Mucosa of rectum (tissue), 2 donors: ENCODE measurements at regions not wholly inside any gene's neighbourhood (a gene's known extent, or its start where the extent isn't known, plus 50 kb on each side); places are given as distances from the start of the nearest gene placed in this dataset.
"Not testable (repeated sequence)": the region's sequence is repeated elsewhere in the genome, so short reads cannot be mapped to it uniquely, and the experiment has no call there.

Source experiments
- H3K27ac ChIP-seq, 2 donors: one replicate each; pipeline ENCODE4 v1.7.0; 2013; ENCODE audit warnings: inconsistent platforms in 2 of 2, low read depth in 2 of 2, low read length in 2 of 2
- H3K27me3 ChIP-seq, 2 donors: one replicate each; pipeline ENCODE4 v1.7.0; 2013; ENCODE audit warnings: low read length in 2 of 2; ENCODE audit not compliant: control insufficient read depth in 2 of 2, insufficient read depth in 2 of 2
- H3K36me3 ChIP-seq, 2 donors: one replicate each; pipeline ENCODE4 v1.7.0; 2013; ENCODE audit warnings: low read length in 2 of 2; ENCODE audit not compliant: control insufficient read depth in 2 of 2, insufficient read depth in 2 of 2
- H3K4me1 ChIP-seq, 2 donors: one replicate each; pipeline ENCODE4 v1.7.0; 2013; ENCODE audit warnings: low read length in 2 of 2, mild to moderate bottlenecking in 1 of 2; ENCODE audit not compliant: control insufficient read depth in 2 of 2, insufficient read depth in 2 of 2
- H3K4me3 ChIP-seq, 2 donors: one replicate each; pipeline ENCODE4 v1.7.0; 2013; ENCODE audit warnings: low read length in 2 of 2
- H3K9ac ChIP-seq, 2 donors: one replicate each; pipeline ENCODE4 v1.7.0; 2013; ENCODE audit warnings: low read length in 2 of 2, low read depth in 1 of 2, mild to moderate bottlenecking in 1 of 2
- H3K9me3 ChIP-seq, 2 donors: one replicate each; pipeline ENCODE4 v1.7.0; 2013; ENCODE audit warnings: low read length in 2 of 2; ENCODE audit not compliant: control insufficient read depth in 2 of 2
- donor health status: healthy.
- donor health status: Normal muscosa, but diverticular disease.

- H3K36me3 ChIP-seq, result no peaks in the 10 kb centered on the region
- H3K9ac ChIP-seq, result no peak overlapping the region
- H3K4me1 ChIP-seq, result no peaks in the 10 kb centered on the region
- no peaks in the 10 kb centered on the region for H3K27me3 ChIP-seq
- H3K4me3 ChIP-seq, result no peak overlapping the region
- no peak overlapping the region for H3K27ac ChIP-seq
- no peaks in the 10 kb centered on the region for H3K9me3 ChIP-seq
Observed at GRCh38 chr5:125236981-125237380, 490.5 kb upstream of the ZNF608 start.

- Histone ChIP-seq H3K4me3 (no peak overlapping the region), H3K36me3 (no peaks in the 10 kb centered on the region), H3K27me3 (no peaks in the 10 kb centered on the region), H3K9me3 (no peaks in the 10 kb centered on the region), H3K27ac (no peak overlapping the region), H3K4me1 (no peaks in the 10 kb centered on the region), H3K9ac (no peak overlapping the region)
Observed at GRCh38 chr5:125244531-125244930, 498.1 kb upstream of the ZNF608 start.

- H3K4me1 ChIP-seq, result no peaks in the 10 kb centered on the region
- H3K4me3 ChIP-seq, result no peak overlapping the region
- H3K27me3 ChIP-seq, result no peaks in the 10 kb centered on the region
- H3K9ac ChIP-seq, result no peak overlapping the region
- H3K27ac ChIP-seq, result no peak overlapping the region
- no peaks in the 10 kb centered on the region for H3K9me3 ChIP-seq
- no peaks in the 10 kb centered on the region for H3K36me3 ChIP-seq
Observed at GRCh38 chr5:125245216-125245615, 498.8 kb upstream of the ZNF608 start.

- Histone ChIP-seq H3K4me1 (no peaks in the 10 kb centered on the region), H3K36me3 (no peaks in the 10 kb centered on the region), H3K9me3 (peaks cover 0 to 2% of the 10 kb centered on the region in 2 donors), H3K27ac (no peak overlapping the region), H3K27me3 (no peaks in the 10 kb centered on the region), H3K4me3 (no peak overlapping the region), H3K9ac (no peak overlapping the region)
Observed at GRCh38 chr5:125249400-125249799, 503.0 kb upstream of the ZNF608 start.

GRCh38 chr5:125251703-125252102 is 505.3 kb upstream of the ZNF608 start:
- no peak overlapping the region for H3K27ac ChIP-seq
- peaks cover 0 to 2% of the 10 kb centered on the region in 2 donors for H3K9me3 ChIP-seq
- no peaks in the 10 kb centered on the region for H3K36me3 ChIP-seq
- no peak overlapping the region for H3K4me3 ChIP-seq
- H3K9ac ChIP-seq, result no peak overlapping the region
- H3K27me3 ChIP-seq, result no peaks in the 10 kb centered on the region
- no peaks in the 10 kb centered on the region for H3K4me1 ChIP-seq

GRCh38 chr5:125253634-125254033 is 507.2 kb upstream of the ZNF608 start:
- H3K4me3 ChIP-seq, H3K9ac ChIP-seq, H3K9me3 ChIP-seq, H3K36me3 ChIP-seq, H3K27ac ChIP-seq, H3K27me3 ChIP-seq, H3K4me1 ChIP-seq: not testable (repeated sequence)

- H3K9ac ChIP-seq, result no peak overlapping the region
- H3K36me3 ChIP-seq, result no peaks in the 10 kb centered on the region
- peaks cover 3 to 4% of the 10 kb centered on the region in 2 donors for H3K4me1 ChIP-seq
- H3K9me3 ChIP-seq, result peaks cover 0 to 2% of the 10 kb centered on the region in 2 donors
- H3K27ac ChIP-seq, result no peak overlapping the region
- no peak overlapping the region for H3K4me3 ChIP-seq
- no peaks in the 10 kb centered on the region for H3K27me3 ChIP-seq
Observed at GRCh38 chr5:125254267-125254666, 507.8 kb upstream of the ZNF608 start.

GRCh38 chr5:125256296-125256695 is 509.9 kb upstream of the ZNF608 start:
- H3K9ac ChIP-seq, result no peak overlapping the region
- peaks cover 0 to 2% of the 10 kb centered on the region in 2 donors for H3K9me3 ChIP-seq
- H3K4me3 ChIP-seq, result no peak overlapping the region
- H3K36me3 ChIP-seq, result no peaks in the 10 kb centered on the region
- no peaks in the 10 kb centered on the region for H3K27me3 ChIP-seq
- H3K4me1 ChIP-seq, result peaks cover 3 to 4% of the 10 kb centered on the region in 2 donors
- H3K27ac ChIP-seq, result no peak overlapping the region

GRCh38 chr5:125257057-125257972 is 510.9 kb upstream of the ZNF608 start:
- Histone ChIP-seq H3K27ac (no peak overlapping the region), H3K9ac (no peak overlapping the region)

GRCh38 chr5:125257997-125258396 is 511.6 kb upstream of the ZNF608 start:
- H3K36me3 ChIP-seq, result no peaks in the 10 kb centered on the region
- H3K27ac ChIP-seq, result no peak overlapping the region
- no peaks in the 10 kb centered on the region for H3K27me3 ChIP-seq
- peaks cover 0 to 2% of the 10 kb centered on the region in 2 donors for H3K9me3 ChIP-seq
- no peak overlapping the region for H3K9ac ChIP-seq
- no peak overlapping the region for H3K4me3 ChIP-seq
- peaks cover 3 to 4% of the 10 kb centered on the region in 2 donors for H3K4me1 ChIP-seq

More at GRCh38 chr5:125257057-125257972, 510.9 kb upstream of the ZNF608 start:
- no peaks in the 10 kb centered on the region for H3K27me3 ChIP-seq
- H3K9me3 ChIP-seq, result peaks cover 0 to 2% of the 10 kb centered on the region in 2 donors
- no peak overlapping the region for H3K4me3 ChIP-seq
- no peaks in the 10 kb centered on the region for H3K36me3 ChIP-seq
- H3K4me1 ChIP-seq, result peaks cover 3 to 4% of the 10 kb centered on the region in 2 donors
